ENCODE measurements at regions not wholly inside any gene's neighbourhood (a gene's known extent, or its start where the extent isn't known, plus 50 kb on each side); places are given as distances from the start of the nearest gene placed in this dataset.

DNA sequence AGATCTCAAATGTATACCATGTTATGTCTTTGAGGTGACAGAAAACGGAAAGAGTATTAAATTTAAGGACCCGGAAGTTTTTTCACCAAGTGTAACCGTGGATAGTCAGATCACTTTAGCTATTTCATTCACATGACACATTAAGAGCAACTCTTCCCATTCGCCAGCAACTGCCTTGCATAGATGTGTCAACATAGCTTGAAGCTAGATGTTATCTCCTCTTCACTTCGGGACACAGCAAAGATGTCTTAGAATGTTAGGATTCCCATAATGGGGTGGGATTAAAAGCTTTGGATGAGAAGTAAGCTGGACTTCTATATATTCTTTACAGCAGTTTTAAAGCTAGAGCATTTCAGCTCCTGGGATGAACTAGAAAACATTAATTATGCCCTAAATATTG is 1135.9 kb upstream of the PCDH20 start:
- TF ChIP-seq POLR2AphosphoS5 (IDR thresholded peaks at IDR 0.05; ENCODE audit: low read depth) = no peak
- no peak for TF ChIP-seq CTCF (conservative IDR thresholded peaks at IDR 0.05; ENCODE audit: low read depth in 2 of 2)
- no peak for TF ChIP-seq REST (IDR thresholded peaks at IDR 0.05; ENCODE audit: unreplicated experiment)
- no peak for TF ChIP-seq ETS1 (IDR thresholded peaks at IDR 0.05)
- no peak for TF ChIP-seq EZH2phosphoT487 (IDR thresholded peaks at IDR 0.05; ENCODE audit: unreplicated experiment)
- TF ChIP-seq CREB1 (CRISPR knock-in tag; IDR thresholded peaks at IDR 0.05; ENCODE audit: low read depth) = no peak
- no peak for TF ChIP-seq EZH2 (IDR thresholded peaks at IDR 0.05; ENCODE audit: low read depth, unreplicated experiment)

Measured in GM23338 (cell line).